MCF 10A (cell line): ENCODE measurements at regions not wholly inside any gene's neighbourhood (a gene's known extent, or its start where the extent isn't known, plus 50 kb on each side); places are given as distances from the start of the nearest gene placed in this dataset.

Experiments used
- BruUV-seq: library from RNA; stranded (reverse); fragments of 400-500 nt; replicated peaks from 2 replicates; lab custom pipeline; 2021; lab: Mats Ljungman, UMichigan
- CTCF ChIA-PET: fragments of 300-600 bp; sonication (Branson Sonifier 250); formaldehyde crosslinking; extraction: SDS; loops from one replicate; lab custom pipeline; 2021; ENCODE audit warnings: antibody characterized with exemption, inconsistent platforms; lab: Yijun Ruan, JAX
- POLR2A ChIA-PET: fragments of 300-600, 350-650 bp; sonication (Branson Sonifier 250); formaldehyde crosslinking; extraction: SDS; loops from one replicate; lab custom pipeline; 2020; ENCODE audit warnings: antibody characterized with exemption, inconsistent platforms; lab: Yijun Ruan, JAX
- DNase-seq: peaks from one replicate; pipeline ENCODE4 v3.0.0-alpha.2; 2018; ENCODE audit not compliant: unreplicated experiment
- H3K27ac Mint-ChIP-seq: one replicate; pipeline ENCODE4 v1.8.0; 2022; ENCODE audit warnings: mild to moderate bottlenecking, low read depth, mixed read lengths; ENCODE audit not compliant: unreplicated experiment
- H3K27me3 Mint-ChIP-seq: one replicate; pipeline ENCODE4 v1.8.0; 2022; ENCODE audit warnings: mixed read lengths; ENCODE audit not compliant: insufficient read depth, unreplicated experiment
- H3K36me3 Mint-ChIP-seq: one replicate; pipeline ENCODE4 v1.8.0; 2022; ENCODE audit warnings: mild to moderate bottlenecking, moderate library complexity, mixed read lengths; ENCODE audit not compliant: insufficient read depth, unreplicated experiment
- H3K4me1 Mint-ChIP-seq: one replicate; pipeline ENCODE4 v1.8.0; 2022; ENCODE audit warnings: mixed read lengths; ENCODE audit not compliant: insufficient read depth, unreplicated experiment
- H3K4me3 Mint-ChIP-seq: one replicate; pipeline ENCODE4 v1.8.0; 2022; ENCODE audit warnings: mild to moderate bottlenecking, moderate library complexity, mixed read lengths; ENCODE audit not compliant: unreplicated experiment
- H3K9me3 Mint-ChIP-seq: one replicate; pipeline ENCODE4 v1.8.0; 2022; ENCODE audit warnings: mixed read lengths; ENCODE audit not compliant: unreplicated experiment
- intact Hi-C: fragments of 100-400 bp; cut with micrococcal nuclease; formaldehyde crosslinking; loops from 2 replicates; pipeline ENCODE4 v1.14.1; 2022
- TF ChIP-seq, protein P1 (sequence below): fragments of 200-600 bp; IDR thresholded peaks from one replicate; pipeline ENCODE4 v1.8.0; 2022; ENCODE audit warnings: antibody characterized with exemption, mild to moderate bottlenecking; ENCODE audit not compliant: unreplicated experiment

DNA sequence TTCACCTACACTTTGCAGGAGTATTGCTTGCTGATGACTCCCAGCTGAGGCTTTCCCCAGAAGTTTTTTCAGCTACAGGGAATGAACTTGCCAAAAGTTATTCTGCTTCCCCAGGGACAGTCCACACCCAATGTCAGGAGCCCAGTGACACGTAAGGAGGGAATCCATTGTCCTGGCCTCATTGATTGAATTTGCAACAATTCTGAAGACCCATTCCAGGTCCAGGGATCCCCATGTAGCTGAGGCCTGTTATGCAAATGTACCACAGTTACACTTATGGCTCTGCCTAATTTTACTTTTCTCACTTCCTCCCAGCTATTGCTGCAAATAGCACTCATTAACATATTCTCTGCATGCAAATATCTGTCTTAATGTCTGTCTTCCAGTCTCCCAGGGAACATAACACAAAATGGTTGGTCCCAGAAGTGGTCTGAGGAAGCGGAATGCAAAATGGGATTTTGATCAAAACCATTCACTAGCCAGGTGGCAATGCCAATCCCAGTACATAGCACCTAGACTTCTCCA is 113.7 kb upstream of the ACTRT1 start:
- H3K36me3 Mint-ChIP-seq: no peaks in the 10 kb centered on the region
- POLR2A ChIA-PET: no interaction called here
- peaks cover 6% of the 10 kb centered on the region for H3K9me3 Mint-ChIP-seq

GRCh38 chrX:128156204-128156603 is 104.0 kb upstream of the ACTRT1 start:
- no peaks in the 10 kb centered on the region for H3K27me3 Mint-ChIP-seq
- H3K36me3 Mint-ChIP-seq: no peaks in the 10 kb centered on the region
- H3K4me3 Mint-ChIP-seq: no peak overlapping the region
- no peak overlapping the region for H3K27ac Mint-ChIP-seq
- intact Hi-C loops: no loop called here
- H3K4me1 Mint-ChIP-seq: no peaks in the 10 kb centered on the region
- peaks cover 22% of the 10 kb centered on the region for H3K9me3 Mint-ChIP-seq
- no peak for DNase-seq
- TF ChIP-seq, protein P1, sequence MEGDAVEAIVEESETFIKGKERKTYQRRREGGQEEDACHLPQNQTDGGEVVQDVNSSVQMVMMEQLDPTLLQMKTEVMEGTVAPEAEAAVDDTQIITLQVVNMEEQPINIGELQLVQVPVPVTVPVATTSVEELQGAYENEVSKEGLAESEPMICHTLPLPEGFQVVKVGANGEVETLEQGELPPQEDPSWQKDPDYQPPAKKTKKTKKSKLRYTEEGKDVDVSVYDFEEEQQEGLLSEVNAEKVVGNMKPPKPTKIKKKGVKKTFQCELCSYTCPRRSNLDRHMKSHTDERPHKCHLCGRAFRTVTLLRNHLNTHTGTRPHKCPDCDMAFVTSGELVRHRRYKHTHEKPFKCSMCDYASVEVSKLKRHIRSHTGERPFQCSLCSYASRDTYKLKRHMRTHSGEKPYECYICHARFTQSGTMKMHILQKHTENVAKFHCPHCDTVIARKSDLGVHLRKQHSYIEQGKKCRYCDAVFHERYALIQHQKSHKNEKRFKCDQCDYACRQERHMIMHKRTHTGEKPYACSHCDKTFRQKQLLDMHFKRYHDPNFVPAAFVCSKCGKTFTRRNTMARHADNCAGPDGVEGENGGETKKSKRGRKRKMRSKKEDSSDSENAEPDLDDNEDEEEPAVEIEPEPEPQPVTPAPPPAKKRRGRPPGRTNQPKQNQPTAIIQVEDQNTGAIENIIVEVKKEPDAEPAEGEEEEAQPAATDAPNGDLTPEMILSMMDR: no peak
- ChIA-PET CTCF (no interaction called here), POLR2A (no interaction called here)
- no TSS peak for BruUV-seq

More for the DNA sequence above, 113.7 kb upstream of the ACTRT1 start:
- Mint-ChIP-seq H3K4me1 (no peaks in the 10 kb centered on the region), H3K27me3 (no peaks in the 10 kb centered on the region), H3K27ac (no peak overlapping the region), H3K4me3 (no peak overlapping the region)
- CTCF ChIA-PET: interaction anchor here (0.6 to 1.0 kb wide), 2 partner anchors 21 to 1352 kb away, joined by 4 to 6 read pairs; no protein-coding TSS in a partner anchor
- no peak for DNase-seq
- BruUV-seq: no TSS peak
- intact Hi-C loops: no loop called here
- TF ChIP-seq, protein P1: no peak

DNA sequence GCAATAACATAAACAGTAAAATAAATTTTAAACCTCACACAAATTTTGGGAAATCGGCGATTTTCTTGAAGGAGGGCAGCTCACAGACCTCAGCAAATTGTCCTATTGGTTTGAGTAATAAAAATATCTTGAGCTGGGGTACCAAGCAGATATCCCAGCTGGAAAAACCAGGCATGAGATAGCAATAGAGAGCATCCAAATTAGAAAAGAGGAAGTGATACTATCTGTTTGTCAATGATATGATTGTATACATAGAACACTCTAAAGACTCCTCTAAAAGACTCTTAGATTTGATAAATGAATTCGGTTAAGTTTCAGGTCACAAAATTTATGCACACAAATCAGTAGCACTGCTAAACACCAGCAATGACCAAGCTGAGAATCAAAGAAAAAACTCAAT is 90.5 kb upstream of the ACTRT1 start:
- no peaks in the 10 kb centered on the region for H3K27me3 Mint-ChIP-seq
- ChIA-PET POLR2A (no interaction called here), CTCF (no interaction called here)
- no peak overlapping the region for H3K4me3 Mint-ChIP-seq
- BruUV-seq: no TSS peak
- H3K9me3 Mint-ChIP-seq: peaks cover 12% of the 10 kb centered on the region
- no peak overlapping the region for H3K27ac Mint-ChIP-seq
- DNase-seq: no peak
- no peaks in the 10 kb centered on the region for H3K36me3 Mint-ChIP-seq
- no peaks in the 10 kb centered on the region for H3K4me1 Mint-ChIP-seq
- TF ChIP-seq, protein P1: no peak
- intact Hi-C loops: no loop called here

- intact Hi-C loops: loop anchor here (1.0 to 2.0 kb wide), 2 partner anchors 412 to 1254 kb away; no protein-coding TSS in a partner anchor
- H3K9me3 Mint-ChIP-seq: no peaks in the 10 kb centered on the region
- peak; percentile 46 for DNase-seq
- no peaks in the 10 kb centered on the region for H3K36me3 Mint-ChIP-seq
- no peaks in the 10 kb centered on the region for H3K4me1 Mint-ChIP-seq
- ChIA-PET POLR2A (interaction anchor here (0.6 kb wide), 1 partner anchor 77 kb away, joined by 4 read pairs; no protein-coding TSS in a partner anchor), CTCF (interaction anchor here (0.6 to 2.2 kb wide), 11 partner anchors 14 to 1335 kb away, joined by 3 to 25 read pairs (median 4); no protein-coding TSS in a partner anchor)
- TF ChIP-seq, protein P1: peak; percentile 36
- H3K4me3 Mint-ChIP-seq: no peak overlapping the region
- BruUV-seq: no TSS peak
- no peak overlapping the region for H3K27ac Mint-ChIP-seq
- H3K27me3 Mint-ChIP-seq: no peaks in the 10 kb centered on the region
Measured at GRCh38 chrX:128106630-128107029, 54.4 kb upstream of the ACTRT1 start.
